Liver (tissue), 3 donors: ENCODE measurements at regions not wholly inside any gene's neighbourhood (a gene's known extent, or its start where the extent isn't known, plus 50 kb on each side); places are given as distances from the start of the nearest gene placed in this dataset.

Source experiments
- EGR1 ChIP-seq, 2 donors: IDR thresholded peaks; 2 replicates each; pipeline ENCODE4 v1.6.1; 2016 to 2018; ENCODE audit warnings: antibody characterized with exemption in 2 of 2, low read depth in 2 of 2
- FOXA2 ChIP-seq: IDR thresholded peaks from 2 replicates; pipeline ENCODE4 v1.6.1; 2016; ENCODE audit warnings: antibody characterized with exemption
- GABPA ChIP-seq, 2 donors: IDR thresholded peaks in 1 of 2; conservative IDR thresholded peaks in 1 of 2; 2 replicates each; pipeline ENCODE4 v1.6.1; 2016; ENCODE audit warnings: antibody characterized with exemption in 2 of 2, mild to moderate bottlenecking in 1 of 2, moderate library complexity in 1 of 2
- HNF4G ChIP-seq: IDR thresholded peaks from 2 replicates; pipeline ENCODE4 v1.6.1; 2016; ENCODE audit warnings: antibody characterized with exemption
- NR2F2 ChIP-seq: IDR thresholded peaks from 2 replicates; pipeline ENCODE4 v1.6.1; 2016; ENCODE audit warnings: antibody characterized with exemption
- RAD21 ChIP-seq, 2 donors: IDR thresholded peaks; 2 replicates each; pipeline ENCODE4 v1.6.1; 2016; ENCODE audit warnings: antibody characterized with exemption in 2 of 2, mild to moderate bottlenecking in 2 of 2
- RXRA ChIP-seq, 2 donors: IDR thresholded peaks; 2 replicates each; pipeline ENCODE4 v1.6.1; 2017 to 2018; ENCODE audit warnings: antibody characterized with exemption in 2 of 2, mild to moderate bottlenecking in 1 of 2
- SP1 ChIP-seq: IDR thresholded peaks from 2 replicates; pipeline ENCODE4 v1.6.1; 2018; ENCODE audit warnings: antibody characterized with exemption, mild to moderate bottlenecking
- TAF1 ChIP-seq: conservative IDR thresholded peaks from 2 replicates; pipeline ENCODE4 v1.6.1; 2016; ENCODE audit warnings: antibody characterized with exemption, mild to moderate bottlenecking
- YY1 ChIP-seq: IDR thresholded peaks from 2 replicates; pipeline ENCODE4 v1.6.1; 2016; ENCODE audit warnings: antibody characterized with exemption, mild to moderate bottlenecking
- TF ChIP-seq, protein P1 (sequence below): fragments of 150-350 bp; IDR thresholded peaks from 2 replicates; pipeline ENCODE4 v1.5.1; 2017; ENCODE audit warnings: improper control_type of control experiment, low read depth, low read length; ENCODE audit not compliant: missing input control
- TF ChIP-seq, protein P2 (sequence below): IDR thresholded peaks from 2 replicates; pipeline ENCODE4 v1.6.1; 2016; ENCODE audit warnings: antibody characterized with exemption
- TF ChIP-seq, protein P3 (sequence below): IDR thresholded peaks from 2 replicates; pipeline ENCODE4 v1.6.1; 2016; ENCODE audit warnings: antibody characterized with exemption
- TF ChIP-seq, protein P4 (sequence below): IDR thresholded peaks from 2 replicates; pipeline ENCODE4 v1.6.1; 2016; ENCODE audit warnings: antibody characterized with exemption, mild to moderate bottlenecking
- donor health status: healthy.
- donor health status: healthy.

DNA sequence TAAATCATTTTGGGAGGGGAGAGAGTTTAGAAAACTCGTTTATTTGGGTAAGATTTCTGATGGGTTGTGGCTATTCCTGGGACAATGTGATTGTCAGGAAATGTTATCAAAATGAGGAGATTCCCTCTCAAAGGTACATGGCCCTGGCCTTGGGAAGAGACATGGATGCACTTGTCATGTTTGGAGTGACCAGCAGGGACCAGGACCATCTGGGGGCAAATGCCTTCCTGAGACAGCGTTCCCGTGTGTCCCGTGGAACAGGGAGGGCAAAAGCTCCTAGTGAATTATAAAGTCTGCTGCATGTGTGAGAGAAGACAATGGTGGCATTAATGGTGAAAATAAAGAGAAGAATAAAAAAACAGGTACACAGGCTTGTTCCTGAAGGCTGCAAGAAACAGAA, 317.3 kb downstream of the ZNF536 start:
- no peak for TF ChIP-seq TAF1
- TF ChIP-seq, protein P1, sequence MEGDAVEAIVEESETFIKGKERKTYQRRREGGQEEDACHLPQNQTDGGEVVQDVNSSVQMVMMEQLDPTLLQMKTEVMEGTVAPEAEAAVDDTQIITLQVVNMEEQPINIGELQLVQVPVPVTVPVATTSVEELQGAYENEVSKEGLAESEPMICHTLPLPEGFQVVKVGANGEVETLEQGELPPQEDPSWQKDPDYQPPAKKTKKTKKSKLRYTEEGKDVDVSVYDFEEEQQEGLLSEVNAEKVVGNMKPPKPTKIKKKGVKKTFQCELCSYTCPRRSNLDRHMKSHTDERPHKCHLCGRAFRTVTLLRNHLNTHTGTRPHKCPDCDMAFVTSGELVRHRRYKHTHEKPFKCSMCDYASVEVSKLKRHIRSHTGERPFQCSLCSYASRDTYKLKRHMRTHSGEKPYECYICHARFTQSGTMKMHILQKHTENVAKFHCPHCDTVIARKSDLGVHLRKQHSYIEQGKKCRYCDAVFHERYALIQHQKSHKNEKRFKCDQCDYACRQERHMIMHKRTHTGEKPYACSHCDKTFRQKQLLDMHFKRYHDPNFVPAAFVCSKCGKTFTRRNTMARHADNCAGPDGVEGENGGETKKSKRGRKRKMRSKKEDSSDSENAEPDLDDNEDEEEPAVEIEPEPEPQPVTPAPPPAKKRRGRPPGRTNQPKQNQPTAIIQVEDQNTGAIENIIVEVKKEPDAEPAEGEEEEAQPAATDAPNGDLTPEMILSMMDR, result no peak
- TF ChIP-seq, protein P2, sequence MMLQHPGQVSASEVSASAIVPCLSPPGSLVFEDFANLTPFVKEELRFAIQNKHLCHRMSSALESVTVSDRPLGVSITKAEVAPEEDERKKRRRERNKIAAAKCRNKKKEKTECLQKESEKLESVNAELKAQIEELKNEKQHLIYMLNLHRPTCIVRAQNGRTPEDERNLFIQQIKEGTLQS, result no peak
- TF ChIP-seq, protein P3, sequence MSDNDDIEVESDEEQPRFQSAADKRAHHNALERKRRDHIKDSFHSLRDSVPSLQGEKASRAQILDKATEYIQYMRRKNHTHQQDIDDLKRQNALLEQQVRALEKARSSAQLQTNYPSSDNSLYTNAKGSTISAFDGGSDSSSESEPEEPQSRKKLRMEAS, result no peak
- no peak for TF ChIP-seq HNF4G
- TF ChIP-seq, protein P4, sequence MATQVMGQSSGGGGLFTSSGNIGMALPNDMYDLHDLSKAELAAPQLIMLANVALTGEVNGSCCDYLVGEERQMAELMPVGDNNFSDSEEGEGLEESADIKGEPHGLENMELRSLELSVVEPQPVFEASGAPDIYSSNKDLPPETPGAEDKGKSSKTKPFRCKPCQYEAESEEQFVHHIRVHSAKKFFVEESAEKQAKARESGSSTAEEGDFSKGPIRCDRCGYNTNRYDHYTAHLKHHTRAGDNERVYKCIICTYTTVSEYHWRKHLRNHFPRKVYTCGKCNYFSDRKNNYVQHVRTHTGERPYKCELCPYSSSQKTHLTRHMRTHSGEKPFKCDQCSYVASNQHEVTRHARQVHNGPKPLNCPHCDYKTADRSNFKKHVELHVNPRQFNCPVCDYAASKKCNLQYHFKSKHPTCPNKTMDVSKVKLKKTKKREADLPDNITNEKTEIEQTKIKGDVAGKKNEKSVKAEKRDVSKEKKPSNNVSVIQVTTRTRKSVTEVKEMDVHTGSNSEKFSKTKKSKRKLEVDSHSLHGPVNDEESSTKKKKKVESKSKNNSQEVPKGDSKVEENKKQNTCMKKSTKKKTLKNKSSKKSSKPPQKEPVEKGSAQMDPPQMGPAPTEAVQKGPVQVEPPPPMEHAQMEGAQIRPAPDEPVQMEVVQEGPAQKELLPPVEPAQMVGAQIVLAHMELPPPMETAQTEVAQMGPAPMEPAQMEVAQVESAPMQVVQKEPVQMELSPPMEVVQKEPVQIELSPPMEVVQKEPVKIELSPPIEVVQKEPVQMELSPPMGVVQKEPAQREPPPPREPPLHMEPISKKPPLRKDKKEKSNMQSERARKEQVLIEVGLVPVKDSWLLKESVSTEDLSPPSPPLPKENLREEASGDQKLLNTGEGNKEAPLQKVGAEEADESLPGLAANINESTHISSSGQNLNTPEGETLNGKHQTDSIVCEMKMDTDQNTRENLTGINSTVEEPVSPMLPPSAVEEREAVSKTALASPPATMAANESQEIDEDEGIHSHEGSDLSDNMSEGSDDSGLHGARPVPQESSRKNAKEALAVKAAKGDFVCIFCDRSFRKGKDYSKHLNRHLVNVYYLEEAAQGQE, result no peak
- no peak for TF ChIP-seq YY1
- TF ChIP-seq GABPA (IDR thresholded peaks at IDR 0.05 in 1 of 2, conservative IDR thresholded peaks at IDR 0.05 in 1 of 2), result no peak
- no peak for TF ChIP-seq RAD21 (IDR thresholded peaks at IDR 0.05)
- no peak for TF ChIP-seq SP1
- TF ChIP-seq FOXA2, result no peak
- no peak for TF ChIP-seq NR2F2
- no peak for TF ChIP-seq EGR1 (IDR thresholded peaks at IDR 0.05; ENCODE audit: low read depth in 2 of 2)
- TF ChIP-seq RXRA (IDR thresholded peaks at IDR 0.05), result no peak
